GM12872 (cell line): ENCODE measurements at regions not wholly inside any gene's neighbourhood (a gene's known extent, or its start where the extent isn't known, plus 50 kb on each side); places are given as distances from the start of the nearest gene placed in this dataset.

ENCODE experiments used
- TF ChIP-seq, protein P1 (sequence below): IDR thresholded peaks from 3 replicates; pipeline ENCODE4 v1.5.1; 2011; ENCODE audit warnings: low read depth, mild to moderate bottlenecking, low read length, moderate library complexity; ENCODE audit not compliant: insufficient read depth

DNA sequence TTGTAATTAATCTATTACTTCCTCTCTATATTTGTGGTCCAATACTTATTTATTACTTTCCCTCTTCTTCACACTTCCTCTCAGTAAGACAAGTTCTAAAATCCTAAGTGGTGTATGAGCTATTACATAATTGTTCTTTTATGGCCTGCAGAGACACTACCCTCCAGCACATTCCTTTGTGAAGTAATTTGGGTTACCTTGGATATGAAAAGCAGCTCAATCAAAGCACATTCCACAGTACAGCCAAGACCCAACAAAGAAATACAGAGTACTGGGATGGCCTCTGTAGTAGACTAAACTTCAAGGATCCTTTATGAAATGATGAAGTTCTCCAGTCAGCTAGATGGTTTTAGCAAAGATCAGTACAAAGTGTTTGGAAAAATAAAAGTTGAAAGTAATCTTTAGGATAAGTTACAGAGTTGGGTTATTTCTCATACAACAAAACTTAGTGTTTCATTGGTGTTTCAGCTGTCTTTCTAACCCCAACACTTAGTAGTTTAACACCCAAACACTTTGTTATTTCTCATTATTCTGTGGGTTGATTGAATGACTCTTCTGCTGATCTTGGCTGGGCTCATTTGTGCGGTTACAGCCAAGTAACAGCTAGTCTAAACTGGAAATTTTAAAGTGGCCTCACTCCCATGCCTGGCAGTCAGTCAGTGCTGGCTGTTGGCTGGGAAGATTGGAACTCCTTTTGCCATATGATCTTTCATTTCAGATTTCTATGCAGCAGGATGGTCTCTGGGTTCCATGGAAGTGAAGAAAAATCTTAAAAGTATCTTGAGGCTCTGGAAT lies 161.5 kb upstream of the POU3F2 start:
- TF ChIP-seq, protein P1, sequence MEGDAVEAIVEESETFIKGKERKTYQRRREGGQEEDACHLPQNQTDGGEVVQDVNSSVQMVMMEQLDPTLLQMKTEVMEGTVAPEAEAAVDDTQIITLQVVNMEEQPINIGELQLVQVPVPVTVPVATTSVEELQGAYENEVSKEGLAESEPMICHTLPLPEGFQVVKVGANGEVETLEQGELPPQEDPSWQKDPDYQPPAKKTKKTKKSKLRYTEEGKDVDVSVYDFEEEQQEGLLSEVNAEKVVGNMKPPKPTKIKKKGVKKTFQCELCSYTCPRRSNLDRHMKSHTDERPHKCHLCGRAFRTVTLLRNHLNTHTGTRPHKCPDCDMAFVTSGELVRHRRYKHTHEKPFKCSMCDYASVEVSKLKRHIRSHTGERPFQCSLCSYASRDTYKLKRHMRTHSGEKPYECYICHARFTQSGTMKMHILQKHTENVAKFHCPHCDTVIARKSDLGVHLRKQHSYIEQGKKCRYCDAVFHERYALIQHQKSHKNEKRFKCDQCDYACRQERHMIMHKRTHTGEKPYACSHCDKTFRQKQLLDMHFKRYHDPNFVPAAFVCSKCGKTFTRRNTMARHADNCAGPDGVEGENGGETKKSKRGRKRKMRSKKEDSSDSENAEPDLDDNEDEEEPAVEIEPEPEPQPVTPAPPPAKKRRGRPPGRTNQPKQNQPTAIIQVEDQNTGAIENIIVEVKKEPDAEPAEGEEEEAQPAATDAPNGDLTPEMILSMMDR, result no peak

DNA sequence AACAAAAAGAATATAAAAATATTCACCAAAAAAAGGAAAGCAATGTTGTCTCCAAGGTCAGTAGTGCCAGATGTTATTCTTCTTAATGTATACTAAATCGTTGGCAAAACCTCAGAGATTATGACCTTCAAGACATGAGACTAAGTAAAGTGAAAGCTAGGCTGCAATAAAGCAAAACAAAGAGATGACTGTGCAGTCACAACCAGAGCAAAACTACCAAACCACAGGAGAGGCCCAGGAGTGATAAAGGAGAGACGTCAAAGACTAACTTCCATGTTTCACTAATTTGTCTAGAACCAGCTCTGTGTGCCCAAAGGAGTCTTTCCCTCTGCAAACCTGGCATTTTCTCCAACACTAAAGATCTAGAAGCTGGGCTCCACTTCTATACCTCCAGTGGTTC lies 155.9 kb upstream of the POU3F2 start:
- TF ChIP-seq, protein P1, result no peak

DNA sequence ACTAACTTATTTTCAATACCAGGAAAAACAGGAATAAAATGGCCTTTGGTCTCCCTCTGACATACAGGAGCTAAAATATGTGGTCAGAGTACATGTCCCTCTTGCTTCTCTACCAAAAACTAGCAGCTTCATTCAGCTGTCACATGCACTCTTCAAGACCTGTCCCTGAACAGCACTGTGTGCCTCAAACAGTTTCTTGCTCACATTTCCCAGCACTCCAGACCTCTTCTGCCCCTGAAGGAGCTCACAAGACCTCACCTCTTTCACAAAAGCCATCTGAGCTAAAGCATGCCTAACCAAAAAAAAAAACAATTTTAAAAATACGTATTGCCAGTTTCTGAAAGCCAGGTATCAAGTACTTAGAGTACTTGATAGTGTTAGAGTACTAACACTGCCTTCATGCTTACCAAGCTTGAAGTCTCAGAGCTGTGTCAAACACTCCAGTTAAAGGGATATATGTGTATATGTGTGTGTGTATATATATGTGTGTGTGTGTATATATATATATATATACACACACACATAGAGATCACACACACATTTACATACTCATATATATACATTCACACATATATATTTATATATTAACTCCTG lies 148.3 kb upstream of the POU3F2 start:
- TF ChIP-seq, protein P1, result no peak

DNA sequence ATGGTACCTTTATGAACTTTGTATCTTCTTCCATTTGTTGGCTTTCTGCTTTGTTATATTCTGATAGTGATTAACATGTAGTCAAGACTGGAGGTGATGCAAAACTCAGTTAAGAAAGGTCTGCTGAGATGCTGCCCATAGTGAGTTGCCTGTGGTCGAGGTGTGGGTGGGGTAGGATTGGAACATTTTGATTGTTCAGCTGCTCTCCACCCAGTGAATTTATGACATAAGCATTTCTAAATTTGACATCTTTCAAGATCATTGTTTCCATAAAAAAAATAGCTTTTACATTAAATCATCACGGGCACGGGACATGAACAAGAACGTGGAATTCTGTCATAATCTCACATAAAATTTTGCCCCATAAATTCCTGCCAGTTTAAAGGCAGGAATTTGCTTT lies 146.6 kb upstream of the POU3F2 start:
- TF ChIP-seq, protein P1, result no peak

DNA sequence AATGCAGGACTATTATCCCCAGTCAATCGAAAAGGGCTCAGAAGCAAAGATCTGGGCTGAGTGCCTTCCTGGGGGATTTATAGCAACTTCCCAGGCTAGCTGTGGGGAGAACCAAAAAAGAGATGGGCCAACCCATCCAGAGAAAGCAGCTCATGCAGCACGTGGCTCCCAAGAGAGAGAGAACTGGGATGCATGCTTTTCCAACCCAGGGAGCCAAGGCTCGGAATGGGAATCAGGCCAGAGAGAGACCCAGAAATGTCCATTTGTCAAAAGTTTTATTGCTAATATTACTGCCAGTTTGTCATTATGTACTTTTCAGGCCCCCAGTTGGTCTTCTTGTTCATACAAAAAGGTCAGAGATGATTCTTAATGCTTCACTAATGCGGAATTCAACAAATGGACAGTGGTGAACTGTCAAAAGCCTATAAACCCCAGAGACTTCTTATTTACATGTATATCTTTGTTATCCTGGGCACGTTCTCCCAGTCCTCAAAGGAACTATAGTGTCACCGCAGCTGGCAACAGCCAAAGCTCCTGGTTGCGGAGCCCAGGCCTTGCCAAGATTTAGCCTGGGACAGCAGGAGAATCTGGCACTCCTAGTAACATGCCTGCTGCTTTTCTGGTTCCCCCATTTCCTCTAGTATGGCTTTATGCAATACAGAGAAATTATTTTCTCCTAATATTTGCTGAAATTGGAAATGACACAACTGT lies 139.1 kb upstream of the POU3F2 start:
- TF ChIP-seq, protein P1, result no peak

DNA sequence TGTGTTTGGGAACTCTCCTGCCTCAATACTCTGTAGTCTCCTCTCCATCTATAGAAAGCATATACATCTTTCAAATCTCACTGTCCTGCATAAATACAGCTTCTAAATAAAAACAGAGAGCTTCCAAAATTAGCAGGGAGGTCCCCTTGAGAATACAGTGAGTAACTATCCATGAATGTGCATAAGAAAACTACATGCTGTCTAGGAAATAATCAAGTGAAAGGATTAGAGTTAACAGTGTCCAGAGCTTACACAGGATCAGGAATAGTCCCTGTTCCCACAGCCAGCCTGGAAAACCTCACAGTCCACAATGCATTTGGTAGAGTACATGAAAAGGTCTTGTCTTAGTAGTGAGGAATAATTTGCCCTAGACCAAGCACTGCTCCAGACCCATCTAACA lies 123.0 kb upstream of the POU3F2 start:
- TF ChIP-seq, protein P1, result no peak

DNA sequence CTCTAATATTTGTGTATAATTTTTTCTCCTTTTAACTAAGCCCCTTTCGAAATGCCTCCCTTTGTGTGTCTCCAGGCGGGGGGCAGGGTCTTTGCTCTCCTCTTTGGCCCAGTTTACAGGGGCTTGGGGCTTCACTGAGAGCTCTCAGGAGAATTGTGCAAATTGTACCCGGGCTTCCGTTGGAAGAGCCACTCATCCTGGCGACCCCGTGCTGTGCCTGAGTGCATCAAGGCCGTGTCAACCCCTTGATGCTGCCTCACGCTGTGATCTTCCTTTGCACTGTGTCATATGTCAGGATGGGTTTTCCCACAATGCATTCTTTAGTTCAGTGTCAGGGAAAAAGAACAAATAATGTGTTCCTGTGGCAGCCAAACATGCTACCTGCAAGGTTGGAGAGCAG lies 118.0 kb upstream of the POU3F2 start:
- TF ChIP-seq, protein P1, result no peak
